OCI-LY7 (cell line): ENCODE measurements at regions not wholly inside any gene's neighbourhood (a gene's known extent, or its start where the extent isn't known, plus 50 kb on each side); places are given as distances from the start of the nearest gene placed in this dataset.

Source experiments
- CTCF ChIP-seq: fragments of 200-600 bp; sonication (generic); conservative IDR thresholded peaks from 2 replicates; pipeline ENCODE4 v1.5.1; 2014; ENCODE audit warnings: mild to moderate bottlenecking, antibody characterized with exemption, low read length, moderate library complexity, mixed read lengths
- EZH2phosphoT487 ChIP-seq: fragments of 200-600 bp; sonication (generic); IDR thresholded peaks from 2 replicates; pipeline ENCODE4 v1.6.1; 2018; ENCODE audit warnings: low read depth, borderline replicate concordance, mild to moderate bottlenecking, mixed run types, antibody characterized with exemption, low read length, moderate library complexity, mixed read lengths

- TF ChIP-seq CTCF (no peak), EZH2phosphoT487 (no peak)
These were observed 282.1 kb upstream of the TCF21 start for GRCh38 chr6:133606852-133607251.
